Right cardiac atrium (tissue), 5 donors: ENCODE measurements at regions not wholly inside any gene's neighbourhood (a gene's known extent, or its start where the extent isn't known, plus 50 kb on each side); places are given as distances from the start of the nearest gene placed in this dataset.

ENCODE experiments used
- ATAC-seq, 2 donors: fragments of 200-7000 bp; cut with Tn5 transposase; one replicate each; pipeline versions ENCODE4 v1.8.0 to v1.9.1; 2020; ENCODE audit warnings: moderate library complexity in 2 of 2, mild to moderate bottlenecking in 1 of 2
- DNase-seq, 3 donors: peaks; one replicate each; pipeline ENCODE4 v3.0.0-alpha.2; 2020
- H3K27ac ChIP-seq: one replicate; pipeline ENCODE4 v1.5.1; 2013; ENCODE audit warnings: mild to moderate bottlenecking, low read length, control low read depth, moderate library complexity
- H3K27me3 ChIP-seq: one replicate; pipeline ENCODE4 v1.6.1; 2013; ENCODE audit not compliant: control insufficient read depth, insufficient read depth
- H3K4me1 ChIP-seq: one replicate; pipeline ENCODE4 v1.6.1; 2013; ENCODE audit warnings: low read length; ENCODE audit not compliant: control insufficient read depth, insufficient read depth
- H3K4me3 ChIP-seq: one replicate; pipeline ENCODE4 v1.5.1; 2013; ENCODE audit warnings: low read length, control low read depth
- H3K9me3 ChIP-seq: one replicate; pipeline ENCODE4 v1.6.1; 2013; ENCODE audit warnings: low read length; ENCODE audit not compliant: control insufficient read depth
- WGBS: extraction: QIAGEN DNeasy Blood & Tissue Kit; methylation state at CpG from one replicate; pipeline ENCODE4 v1.1.7; 2013; 5-methylcytosine and 5-hydroxymethylcytosine counted together
- intact Hi-C, 4 donors: fragments of 100-400 bp; cut with DNase I; formaldehyde crosslinking; loops; one replicate each; pipeline versions ENCODE4 v1.11.0 to v1.14.0; 2022 to 2023
- donor health status: healthy with polysubstance abuse.
- donor health status: DM: no; HTN: yes; CAD: no.
- donor health status: DM: no; HTN: no; CAD: no.
- donor health status: DM: no; HTN: yes; CAD: no; lungs with severe emphysema.
- donor health status: DM: yes; HTN: yes; CAD: no.

DNA sequence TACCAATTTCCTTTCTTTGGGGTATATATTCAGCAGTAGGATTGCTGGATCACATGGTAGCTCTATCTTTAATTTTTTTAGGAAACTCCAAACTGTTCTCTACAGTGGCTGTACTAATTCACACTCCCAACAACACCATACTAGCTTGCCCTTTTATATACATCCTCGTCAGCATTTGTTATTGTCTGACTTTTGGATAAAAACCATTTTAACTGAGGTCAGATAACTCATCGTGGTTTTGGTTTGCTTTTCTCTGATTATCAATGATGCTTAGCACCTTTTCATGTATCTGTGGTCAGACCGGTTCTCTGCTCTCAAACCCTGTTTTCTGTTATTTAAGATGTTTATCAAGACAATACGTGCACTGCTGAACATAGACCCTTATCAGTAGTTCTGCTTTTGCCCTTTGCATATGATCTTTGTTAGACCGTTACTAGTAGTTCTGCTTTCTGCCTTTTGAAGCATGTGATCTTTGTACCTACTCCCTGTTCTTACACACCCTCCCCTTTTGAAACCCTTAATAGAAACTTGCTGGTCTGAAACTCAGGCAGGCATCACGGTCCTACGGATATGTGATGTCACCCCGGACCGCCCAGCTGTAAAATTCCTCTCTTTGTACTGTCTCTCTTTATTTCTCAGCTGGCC is 474.3 kb downstream of the RSL24D1 start:
- no peaks in the 10 kb centered on the region for H3K9me3 ChIP-seq
- no peaks in the 10 kb centered on the region for H3K27me3 ChIP-seq
- H3K4me1 ChIP-seq = no peaks in the 10 kb centered on the region
- no peak overlapping the region for H3K4me3 ChIP-seq
- 89% methylated on average over 9 of the region's 9 CpGs for WGBS
- intact Hi-C loops = no loop called here
- ATAC-seq (no peak), DNase-seq (no peak)
- no peak overlapping the region for H3K27ac ChIP-seq

DNA sequence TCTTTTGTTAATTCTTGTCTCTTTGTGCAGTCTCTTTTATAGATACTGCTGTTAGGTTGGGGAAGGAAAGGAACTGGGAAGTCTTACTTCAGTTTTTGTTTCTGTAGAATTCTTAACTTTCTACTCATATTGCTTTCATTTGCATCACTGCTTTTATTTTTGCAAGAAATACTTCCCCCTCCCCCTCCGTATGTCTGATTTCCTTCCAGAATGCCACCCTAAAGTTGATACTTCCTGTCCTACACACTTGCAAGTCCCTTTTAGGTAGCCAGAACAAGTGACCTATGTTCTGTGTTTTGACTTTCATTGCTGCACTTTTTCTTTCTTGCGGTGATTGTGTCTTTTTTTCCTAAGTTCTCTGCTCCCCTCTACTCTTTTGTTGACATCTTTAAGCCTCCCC is 477.4 kb downstream of the RSL24D1 start:
- Histone ChIP-seq H3K27ac (no peak overlapping the region), H3K4me3 (no peak overlapping the region), H3K27me3 (no peaks in the 10 kb centered on the region), H3K9me3 (no peaks in the 10 kb centered on the region), H3K4me1 (no peaks in the 10 kb centered on the region)
- DNase-seq = no peak
- 79% methylated on average over 2 of the region's 2 CpGs for WGBS
- intact Hi-C loops = no loop called here
- ATAC-seq = no peak

DNA sequence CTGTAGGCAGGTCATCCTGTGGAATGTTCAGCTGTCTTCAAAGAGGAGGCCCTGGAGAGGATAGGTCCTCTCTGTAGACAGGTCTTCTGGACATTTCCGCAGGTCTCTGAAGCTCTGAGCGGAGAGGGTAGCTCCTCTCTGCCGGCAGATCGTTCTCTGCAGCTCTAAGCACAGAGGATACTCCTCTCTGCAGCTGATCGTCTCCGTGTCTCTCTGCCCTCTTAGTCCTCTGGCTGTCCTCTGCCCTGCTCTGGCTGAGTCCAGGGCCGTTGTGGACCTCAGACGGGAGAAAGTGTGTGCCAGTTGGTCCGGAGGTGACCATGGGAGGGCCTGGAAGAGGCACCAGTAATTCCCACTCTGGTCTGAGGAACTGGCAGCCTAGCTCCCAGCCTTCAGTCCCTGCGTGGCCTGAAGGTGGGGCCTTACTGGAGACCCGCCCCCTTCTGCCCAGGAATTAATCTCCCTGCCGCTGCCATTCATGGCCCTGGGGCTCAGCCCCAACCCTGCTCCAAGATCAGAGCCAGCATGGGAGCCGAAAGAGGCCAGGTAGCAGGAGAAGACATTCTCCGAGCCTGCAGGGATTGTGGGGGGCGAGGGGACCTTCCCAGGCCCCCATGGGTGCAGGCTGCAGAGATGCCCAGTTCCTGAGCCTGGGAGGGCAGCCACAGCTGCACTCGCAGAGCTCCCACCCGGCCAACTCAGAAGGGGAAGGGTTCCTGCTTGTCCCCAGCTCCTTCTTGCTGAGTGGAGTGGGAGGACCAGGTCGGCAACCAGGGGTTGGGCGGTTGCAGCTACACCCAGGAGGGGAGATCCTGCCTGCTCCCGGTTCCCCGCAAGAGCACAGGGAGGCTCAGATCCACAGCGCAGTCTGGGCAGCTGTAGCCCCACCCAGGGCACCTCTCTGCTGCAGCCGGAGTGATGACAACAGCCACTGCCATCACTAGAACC is 488.7 kb downstream of the RSL24D1 start:
- H3K9me3 ChIP-seq = no peaks in the 10 kb centered on the region
- WGBS = 86% methylated on average over 23 of the region's 23 CpGs
- ATAC-seq = no peak
- DNase-seq = peak in 1 of 3 donors; percentile 19
- H3K27me3 ChIP-seq = no peaks in the 10 kb centered on the region
- H3K27ac ChIP-seq = no peak overlapping the region
- no peak overlapping the region for H3K4me3 ChIP-seq
- intact Hi-C loops = no loop called here
- no peaks in the 10 kb centered on the region for H3K4me1 ChIP-seq

DNA sequence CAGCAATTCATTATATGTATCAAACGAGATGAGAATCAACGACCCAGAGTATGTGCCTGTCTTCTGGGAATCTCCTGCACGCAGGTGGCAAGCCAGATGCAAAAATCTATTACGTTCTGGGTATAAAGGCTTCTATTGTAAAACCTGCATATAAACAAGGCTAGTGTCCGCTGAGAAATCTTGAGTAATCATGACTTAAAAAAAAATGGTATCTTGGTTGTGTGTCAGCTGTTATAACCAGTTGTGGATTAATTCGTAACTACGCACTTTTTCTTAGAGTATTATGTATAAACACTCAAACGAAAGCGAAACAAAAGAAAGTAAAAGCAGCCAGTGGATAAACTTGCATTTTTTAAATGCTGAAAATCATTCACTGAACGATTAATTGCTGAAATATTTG is 509.1 kb downstream of the RSL24D1 start:
- no peaks in the 10 kb centered on the region for H3K27me3 ChIP-seq
- ATAC-seq (no peak), DNase-seq (no peak)
- intact Hi-C loops = no loop called here
- H3K4me3 ChIP-seq = no peak overlapping the region
- WGBS = 65% methylated on average over 10 of the region's 10 CpGs
- no peak overlapping the region for H3K27ac ChIP-seq
- H3K4me1 ChIP-seq = no peaks in the 10 kb centered on the region
- H3K9me3 ChIP-seq = no peaks in the 10 kb centered on the region
